GM19463 (cell line): ENCODE measurements at regions not wholly inside any gene's neighbourhood (a gene's known extent, or its start where the extent isn't known, plus 50 kb on each side); places are given as distances from the start of the nearest gene placed in this dataset.

Experiments used
- ATAC-seq: cut with Tn5 transposase; IDR thresholded peaks from one replicate; pipeline ENCODE4 v1.9.1; 2021; ENCODE audit warnings: mild to moderate bottlenecking, moderate library complexity; ENCODE audit not compliant: unreplicated experiment

GRCh38 chr22:34301569-34301968 lies 381.3 kb upstream of the LARGE1 start:
- no peak for ATAC-seq

GRCh38 chr22:34303656-34304055 lies 383.4 kb upstream of the LARGE1 start:
- ATAC-seq = no peak

- no peak for ATAC-seq
Observed at GRCh38 chr22:34306361-34306760, 386.1 kb upstream of the LARGE1 start.

- no peak for ATAC-seq
Observed at GRCh38 chr22:34308101-34308500, 387.8 kb upstream of the LARGE1 start.

GRCh38 chr22:34319346-34319745 lies 399.1 kb upstream of the LARGE1 start:
- no peak for ATAC-seq

- ATAC-seq = no peak
Observed at GRCh38 chr22:34324763-34325162, 404.5 kb upstream of the LARGE1 start.

- no peak for ATAC-seq
Observed at GRCh38 chr22:34326901-34327300, 406.6 kb upstream of the LARGE1 start.

- no peak for ATAC-seq
Observed at GRCh38 chr22:34330432-34330831, 410.2 kb upstream of the LARGE1 start.

GRCh38 chr22:34333285-34333684 lies 413.0 kb upstream of the LARGE1 start:
- no peak for ATAC-seq

GRCh38 chr22:34334893-34335292 lies 414.6 kb upstream of the LARGE1 start:
- no peak for ATAC-seq

- ATAC-seq = no peak
Observed at GRCh38 chr22:34344702-34345101, 424.4 kb upstream of the LARGE1 start.

GRCh38 chr22:34354071-34354817 lies 434.0 kb upstream of the LARGE1 start:
- ATAC-seq = no peak

GRCh38 chr22:34356481-34356880 lies 436.2 kb upstream of the LARGE1 start:
- ATAC-seq = no peak

GRCh38 chr22:34370711-34371110 lies 450.4 kb upstream of the LARGE1 start:
- no peak for ATAC-seq

- no peak for ATAC-seq
Observed at GRCh38 chr22:34379825-34380224, 459.5 kb upstream of the LARGE1 start.

GRCh38 chr22:34380532-34380931 lies 460.3 kb upstream of the LARGE1 start:
- ATAC-seq = no peak

- no peak for ATAC-seq
Observed at GRCh38 chr22:34390400-34390799, 470.1 kb upstream of the LARGE1 start.

- ATAC-seq = no peak
Observed at GRCh38 chr22:34395370-34395769, 475.1 kb upstream of the LARGE1 start.

- ATAC-seq = no peak
Observed at GRCh38 chr22:34403667-34404066, 483.4 kb upstream of the LARGE1 start.

GRCh38 chr22:34410111-34410510 lies 489.8 kb upstream of the LARGE1 start:
- ATAC-seq = no peak

GRCh38 chr22:34414467-34415440 lies 494.5 kb upstream of the LARGE1 start:
- no peak for ATAC-seq
